GM12872 (cell line): ENCODE measurements at regions not wholly inside any gene's neighbourhood (a gene's known extent, or its start where the extent isn't known, plus 50 kb on each side); places are given as distances from the start of the nearest gene placed in this dataset.

Experiments used
- TF ChIP-seq, protein P1 (sequence below): IDR thresholded peaks from 3 replicates; pipeline ENCODE4 v1.5.1; 2011; ENCODE audit warnings: low read depth, mild to moderate bottlenecking, low read length, moderate library complexity; ENCODE audit not compliant: insufficient read depth

DNA sequence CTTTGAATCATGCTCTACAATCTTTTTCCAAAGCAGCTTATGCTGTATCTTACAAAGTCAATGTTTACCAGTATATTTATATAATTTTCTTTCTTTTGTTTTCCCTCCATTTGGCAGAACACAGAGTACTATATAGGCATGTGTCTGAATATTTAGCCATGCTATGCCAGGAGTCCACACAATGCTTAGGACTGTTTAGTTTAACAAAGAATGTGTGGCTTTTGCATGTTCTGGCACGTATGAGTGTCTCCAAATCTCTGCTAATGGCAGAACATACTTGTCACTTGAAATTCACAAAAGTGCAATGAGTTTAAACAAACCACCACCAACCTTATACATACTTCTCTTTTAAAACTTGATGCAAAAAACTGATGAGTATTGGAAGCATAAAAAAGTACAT, 268.0 kb downstream of the NR4A2 start:
- TF ChIP-seq, protein P1, sequence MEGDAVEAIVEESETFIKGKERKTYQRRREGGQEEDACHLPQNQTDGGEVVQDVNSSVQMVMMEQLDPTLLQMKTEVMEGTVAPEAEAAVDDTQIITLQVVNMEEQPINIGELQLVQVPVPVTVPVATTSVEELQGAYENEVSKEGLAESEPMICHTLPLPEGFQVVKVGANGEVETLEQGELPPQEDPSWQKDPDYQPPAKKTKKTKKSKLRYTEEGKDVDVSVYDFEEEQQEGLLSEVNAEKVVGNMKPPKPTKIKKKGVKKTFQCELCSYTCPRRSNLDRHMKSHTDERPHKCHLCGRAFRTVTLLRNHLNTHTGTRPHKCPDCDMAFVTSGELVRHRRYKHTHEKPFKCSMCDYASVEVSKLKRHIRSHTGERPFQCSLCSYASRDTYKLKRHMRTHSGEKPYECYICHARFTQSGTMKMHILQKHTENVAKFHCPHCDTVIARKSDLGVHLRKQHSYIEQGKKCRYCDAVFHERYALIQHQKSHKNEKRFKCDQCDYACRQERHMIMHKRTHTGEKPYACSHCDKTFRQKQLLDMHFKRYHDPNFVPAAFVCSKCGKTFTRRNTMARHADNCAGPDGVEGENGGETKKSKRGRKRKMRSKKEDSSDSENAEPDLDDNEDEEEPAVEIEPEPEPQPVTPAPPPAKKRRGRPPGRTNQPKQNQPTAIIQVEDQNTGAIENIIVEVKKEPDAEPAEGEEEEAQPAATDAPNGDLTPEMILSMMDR: no peak

DNA sequence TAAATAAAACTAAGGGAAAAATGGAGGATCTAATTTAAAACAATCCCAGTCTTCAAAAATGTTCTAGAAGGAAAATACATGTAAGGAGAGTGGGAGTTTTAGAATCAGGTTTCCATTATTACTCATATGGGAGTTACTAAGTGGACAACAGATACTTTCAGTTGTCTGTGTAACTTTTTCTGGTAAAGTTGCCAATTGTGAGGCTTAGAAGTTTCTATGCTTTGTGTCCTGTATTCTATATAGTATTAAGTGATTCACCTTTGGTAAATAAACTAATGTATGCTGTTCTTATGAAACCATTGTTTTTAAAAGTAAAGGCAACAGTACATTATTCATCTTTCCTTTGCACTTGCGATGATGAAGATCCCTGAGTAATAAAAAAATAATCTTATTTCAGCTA, 274.9 kb downstream of the NR4A2 start:
- TF ChIP-seq, protein P1: no peak

DNA sequence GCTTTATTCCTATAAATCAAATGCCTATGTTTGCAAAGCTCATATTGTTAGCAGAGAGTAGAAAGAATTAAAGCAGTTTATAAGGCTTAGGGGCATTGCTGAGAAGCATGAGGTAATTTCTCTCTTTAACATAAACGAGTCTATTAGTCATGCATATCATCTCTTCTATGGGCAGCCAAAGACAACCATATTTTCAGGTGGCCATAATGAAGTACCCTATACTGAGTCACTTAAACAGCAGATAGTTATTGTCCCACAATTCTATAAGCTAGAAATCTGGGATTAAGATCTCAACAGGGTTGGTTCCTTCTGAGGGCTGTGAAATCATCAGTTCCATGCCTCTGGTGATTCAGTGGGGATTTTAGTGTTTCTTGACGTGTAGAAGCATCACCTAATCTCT, 277.5 kb downstream of the NR4A2 start:
- TF ChIP-seq, protein P1: no peak

DNA sequence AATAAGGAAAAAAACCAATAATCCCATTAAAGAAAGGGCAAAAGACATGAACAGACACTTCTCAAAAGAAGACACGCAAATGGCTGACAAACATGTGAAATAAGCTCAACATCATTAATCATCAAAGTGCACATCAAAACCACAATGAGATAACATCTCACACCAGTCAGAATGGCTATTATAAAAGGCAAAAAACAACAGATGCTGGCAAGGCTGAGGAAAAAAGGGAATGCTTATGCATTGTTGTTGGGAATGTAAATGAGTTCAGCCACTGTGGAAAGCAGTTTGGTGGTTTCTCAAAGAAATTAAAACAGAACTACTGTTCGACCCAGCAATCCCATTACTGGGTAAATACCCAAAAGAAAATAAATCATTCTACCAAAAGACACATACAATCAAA, 285.6 kb downstream of the NR4A2 start:
- TF ChIP-seq, protein P1: no peak

DNA sequence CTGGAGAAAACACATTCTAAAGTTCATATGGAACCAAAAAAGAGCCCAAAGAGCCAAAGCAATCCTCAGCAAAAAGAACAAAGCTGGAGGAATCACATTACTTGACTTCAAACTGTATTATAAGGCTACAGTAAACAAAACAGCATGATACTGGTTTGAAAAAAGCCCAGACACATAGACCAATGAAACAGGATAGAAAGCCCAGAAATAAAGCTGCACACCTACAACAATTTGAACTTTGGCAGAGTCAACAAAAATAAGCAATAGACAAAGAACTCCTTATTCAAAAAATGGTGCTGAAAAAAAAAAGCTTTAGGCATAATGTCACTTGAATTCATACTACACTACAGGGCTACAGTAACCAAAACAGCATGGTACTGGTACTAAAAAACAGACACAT, 289.6 kb downstream of the NR4A2 start:
- TF ChIP-seq, protein P1: no peak

DNA sequence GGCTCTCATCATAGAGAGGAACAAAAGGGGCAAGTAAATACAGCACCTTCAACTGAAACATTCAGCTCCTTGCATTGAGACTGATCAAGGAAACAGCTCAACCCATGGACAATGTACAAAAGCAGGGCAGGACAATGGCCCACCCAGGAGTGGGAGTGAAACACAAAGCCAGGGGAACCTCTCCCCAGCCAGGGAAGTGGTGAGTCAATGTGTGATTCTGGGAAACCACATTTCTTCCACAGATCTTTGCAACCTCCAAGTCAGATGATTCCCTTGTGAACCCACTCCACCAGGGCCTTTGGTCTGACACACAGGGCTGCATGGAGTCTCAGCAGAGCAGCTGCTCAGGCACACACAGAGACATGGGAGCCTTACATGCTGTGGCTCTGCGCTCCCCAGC, 294.5 kb downstream of the NR4A2 start:
- TF ChIP-seq, protein P1: no peak

DNA sequence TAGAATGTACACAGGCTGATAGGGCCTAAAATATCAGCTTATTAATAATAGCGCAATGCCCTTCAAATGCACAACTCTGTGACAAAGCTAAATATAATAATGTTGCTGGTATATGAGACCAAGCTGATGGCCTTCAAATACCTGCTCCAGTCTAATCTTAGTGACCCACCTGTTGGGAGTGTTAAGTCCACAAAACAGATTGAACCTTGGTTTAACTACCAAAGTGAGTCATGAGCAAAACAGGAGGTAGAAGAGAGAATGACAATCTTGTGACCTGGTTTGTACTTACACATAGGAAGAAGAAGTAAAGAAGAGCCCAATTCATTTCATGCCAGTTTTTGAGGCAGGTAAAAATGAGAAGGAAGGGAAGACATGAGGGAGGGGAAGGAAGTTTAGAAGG, 295.0 kb downstream of the NR4A2 start:
- TF ChIP-seq, protein P1: no peak

DNA sequence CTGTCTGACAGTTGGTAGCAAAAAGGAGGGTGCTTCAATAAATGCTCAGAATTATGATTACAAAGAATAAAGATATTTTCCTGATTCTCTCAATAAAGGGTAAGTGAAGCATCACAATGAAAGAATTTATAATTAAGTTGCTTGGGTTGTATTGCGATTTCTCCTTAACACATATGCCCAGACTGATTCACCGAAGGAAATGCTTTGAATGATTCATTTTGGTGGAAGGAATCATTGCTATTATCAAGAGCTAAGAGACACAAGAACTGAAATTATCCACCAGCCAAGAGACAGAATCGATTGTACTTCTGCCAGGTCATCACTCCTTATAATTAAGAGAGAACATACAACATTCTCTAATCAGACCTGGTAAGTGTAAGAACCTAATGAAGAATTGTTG, 301.4 kb downstream of the NR4A2 start:
- TF ChIP-seq, protein P1: no peak
